Osteocyte (in vitro differentiated cells): ENCODE measurements at regions not wholly inside any gene's neighbourhood (a gene's known extent, or its start where the extent isn't known, plus 50 kb on each side); places are given as distances from the start of the nearest gene placed in this dataset.

Experiments
- DNase-seq: peaks from one replicate; pipeline ENCODE4 v3.0.0; 2021; ENCODE audit warnings: mixed read lengths; ENCODE audit not compliant: unreplicated experiment; ENCODE audit errors: extremely low spot score
- H3K27ac Mint-ChIP-seq: one replicate; pipeline ENCODE4 v1.8.0; 2021; ENCODE audit warnings: mild to moderate bottlenecking, mixed read lengths; ENCODE audit not compliant: unreplicated experiment
- H3K27me3 Mint-ChIP-seq: one replicate; pipeline ENCODE4 v1.8.0; 2021; ENCODE audit warnings: mixed read lengths; ENCODE audit not compliant: unreplicated experiment
- H3K36me3 Mint-ChIP-seq: one replicate; pipeline ENCODE4 v1.8.0; 2021; ENCODE audit warnings: mixed read lengths; ENCODE audit not compliant: unreplicated experiment
- H3K4me1 Mint-ChIP-seq: one replicate; pipeline ENCODE4 v1.8.0; 2021; ENCODE audit warnings: mixed read lengths; ENCODE audit not compliant: unreplicated experiment
- H3K4me3 Mint-ChIP-seq: one replicate; pipeline ENCODE4 v1.8.0; 2021; ENCODE audit warnings: mild to moderate bottlenecking, moderate library complexity, mixed read lengths; ENCODE audit not compliant: unreplicated experiment
- H3K9me3 Mint-ChIP-seq: one replicate; pipeline ENCODE4 v1.8.0; 2021; ENCODE audit warnings: mixed read lengths; ENCODE audit not compliant: unreplicated experiment
- CTCF ChIP-seq: fragments of 200-600 bp; sonication (generic); IDR thresholded peaks from 2 replicates; pipeline ENCODE4 v1.5.0; 2021; ENCODE audit warnings: antibody characterized with exemption, mild to moderate bottlenecking, moderate library complexity

DNA sequence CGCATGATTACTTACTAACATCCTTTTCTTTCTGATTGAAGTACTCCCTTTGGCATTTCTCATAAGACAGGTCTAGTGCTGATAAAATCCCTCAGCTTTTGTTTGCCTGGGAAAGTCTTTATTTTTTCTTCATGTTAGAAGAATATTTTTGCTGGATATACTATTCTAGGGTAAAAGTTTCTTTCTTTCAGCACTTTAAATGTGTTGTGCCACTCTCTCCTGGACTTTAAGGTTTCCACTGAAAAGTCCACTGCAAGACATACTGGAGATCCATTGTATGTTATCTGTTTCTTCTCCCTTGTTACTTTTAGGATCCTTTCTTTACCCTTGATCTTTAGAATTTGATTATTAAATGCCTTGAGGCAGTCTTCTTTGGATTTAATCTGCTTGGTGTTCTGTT, 796.7 kb downstream of the UQCRFS1 start:
- no peak for TF ChIP-seq CTCF
- Mint-ChIP-seq H3K9me3 (peaks cover 8% of the 10 kb centered on the region), H3K36me3 (no peaks in the 10 kb centered on the region), H3K4me1 (no peaks in the 10 kb centered on the region), H3K4me3 (no peak overlapping the region), H3K27me3 (no peaks in the 10 kb centered on the region), H3K27ac (no peak overlapping the region)
- no peak for DNase-seq

GRCh38 chr19:28414748-28415147, 798.2 kb downstream of the UQCRFS1 start:
- DNase-seq: no peak
- no peak for TF ChIP-seq CTCF
- peaks cover 7% of the 10 kb centered on the region for H3K9me3 Mint-ChIP-seq
- no peaks in the 10 kb centered on the region for H3K27me3 Mint-ChIP-seq
- no peaks in the 10 kb centered on the region for H3K36me3 Mint-ChIP-seq
- no peak overlapping the region for H3K4me3 Mint-ChIP-seq
- no peak overlapping the region for H3K27ac Mint-ChIP-seq
- no peaks in the 10 kb centered on the region for H3K4me1 Mint-ChIP-seq

GRCh38 chr19:28409859-28410258, 803.1 kb downstream of the UQCRFS1 start:
- Mint-ChIP-seq H3K4me1 (no peaks in the 10 kb centered on the region), H3K27me3 (no peaks in the 10 kb centered on the region), H3K9me3 (no peaks in the 10 kb centered on the region), H3K36me3 (no peaks in the 10 kb centered on the region), H3K27ac (no peak overlapping the region), H3K4me3 (no peak overlapping the region)
- DNase-seq: peak; percentile 34
- TF ChIP-seq CTCF: no peak

- TF ChIP-seq CTCF: no peak
- peaks cover 6% of the 10 kb centered on the region for H3K9me3 Mint-ChIP-seq
- no peaks in the 10 kb centered on the region for H3K36me3 Mint-ChIP-seq
- no peak overlapping the region for H3K4me3 Mint-ChIP-seq
- no peak overlapping the region for H3K27ac Mint-ChIP-seq
- no peaks in the 10 kb centered on the region for H3K4me1 Mint-ChIP-seq
- no peaks in the 10 kb centered on the region for H3K27me3 Mint-ChIP-seq
- peak; percentile 4 for DNase-seq
These were observed 806.0 kb downstream of the UQCRFS1 start for GRCh38 chr19:28406966-28407365.

GRCh38 chr19:28405346-28405742, 807.6 kb downstream of the UQCRFS1 start:
- Mint-ChIP-seq H3K36me3 (no peaks in the 10 kb centered on the region), H3K27ac (no peak overlapping the region), H3K4me3 (no peak overlapping the region), H3K27me3 (no peaks in the 10 kb centered on the region), H3K4me1 (no peaks in the 10 kb centered on the region), H3K9me3 (peaks cover 10% of the 10 kb centered on the region)
- no peak for TF ChIP-seq CTCF
- DNase-seq: peak; percentile 65
